PFSK-1 (cell line): ENCODE measurements at regions not wholly inside any gene's neighbourhood (a gene's known extent, or its start where the extent isn't known, plus 50 kb on each side); places are given as distances from the start of the nearest gene placed in this dataset.

Experiments used
- FOXP2 ChIP-seq: optimal IDR thresholded peaks from 2 replicates; pipeline ENCODE3; 2011; ENCODE audit warnings: borderline replicate concordance, control low read depth, inconsistent platforms; ENCODE audit not compliant: insufficient read depth; ENCODE audit errors: extremely low read length, extremely low read depth
- POLR2AphosphoS5 ChIP-seq: IDR thresholded peaks from 2 replicates; pipeline ENCODE4 v1.6.1; 2012; ENCODE audit warnings: low read depth, mild to moderate bottlenecking, control low read depth, low read length, moderate library complexity
- REST ChIP-seq, 2 experiments: IDR thresholded peaks; 2 replicates each; pipeline versions ENCODE4 v1.6.1 to v1.8.0; 2011 to 2012; ENCODE audit warnings: low read depth in 2 of 2, low read length in 2 of 2, control low read depth in 1 of 2, inconsistent platforms in 1 of 2, mild to moderate bottlenecking in 1 of 2, moderate library complexity in 1 of 2; ENCODE audit not compliant: insufficient read depth in 1 of 2
- SIN3A ChIP-seq: IDR thresholded peaks from 2 replicates; pipeline ENCODE4 v1.6.1; 2012; ENCODE audit warnings: mild to moderate bottlenecking, low read length, moderate library complexity, borderline replicate concordance; ENCODE audit not compliant: insufficient read depth
- TAF1 ChIP-seq: IDR thresholded peaks from 2 replicates; pipeline ENCODE4 v1.6.1; 2012; ENCODE audit warnings: low read length, control low read depth, borderline replicate concordance; ENCODE audit not compliant: insufficient read depth

GRCh38 chr22:47589271-47590250, 827.1 kb downstream of the TBC1D22A start:
- TF ChIP-seq POLR2AphosphoS5 (no peak), REST (IDR thresholded peaks at IDR 0.05; ENCODE audit: insufficient read depth in 1 of 2, low read depth in 2 of 2, low read length in 2 of 2) (no peak), SIN3A (no peak), TAF1 (no peak), FOXP2 (no peak)
